ENCODE measurements at regions not wholly inside any gene's neighbourhood (a gene's known extent, or its start where the extent isn't known, plus 50 kb on each side); places are given as distances from the start of the nearest gene placed in this dataset. TPM values are rescaled to one million over a fixed set of nuclear protein-coding genes. Genes with fewer than 3 reads are reported as not detected.

DNA sequence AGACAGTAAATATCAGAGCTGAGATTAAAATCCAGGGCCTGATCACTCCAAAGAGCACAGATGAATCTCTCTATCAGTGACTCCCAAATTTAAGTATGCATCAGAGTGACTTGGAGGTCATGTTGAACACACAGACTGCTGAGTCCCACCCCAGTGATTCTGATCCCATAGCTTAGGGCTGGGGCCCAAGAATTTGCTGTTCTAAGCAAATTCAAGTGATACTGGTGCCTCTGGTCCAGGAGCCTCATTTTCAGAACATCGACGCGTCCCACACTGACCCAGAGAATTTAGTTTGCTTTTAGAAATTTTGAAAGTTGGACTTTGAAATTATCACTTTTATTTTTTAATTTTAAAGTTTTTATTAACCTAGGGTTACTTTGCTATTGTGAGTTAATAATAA is 72.7 kb upstream of the NETO1 start:
- Histone ChIP-seq H3K4me3 (no peak overlapping the region), H3K36me3 (no peaks in the 10 kb centered on the region), H3K27ac (no peak overlapping the region), H3K9me3 (no peaks in the 10 kb centered on the region), H3K4me1 (no peaks in the 10 kb centered on the region), H3K27me3 (no peaks in the 10 kb centered on the region)
- TF ChIP-seq POLR2A (IDR thresholded peaks at IDR 0.05) (no peak), POLR2AphosphoS5 (IDR thresholded peaks at IDR 0.05; ENCODE audit: insufficient read depth in 1 of 2, low read depth in 1 of 2) (no peak)
- TF ChIP-seq, protein P1, sequence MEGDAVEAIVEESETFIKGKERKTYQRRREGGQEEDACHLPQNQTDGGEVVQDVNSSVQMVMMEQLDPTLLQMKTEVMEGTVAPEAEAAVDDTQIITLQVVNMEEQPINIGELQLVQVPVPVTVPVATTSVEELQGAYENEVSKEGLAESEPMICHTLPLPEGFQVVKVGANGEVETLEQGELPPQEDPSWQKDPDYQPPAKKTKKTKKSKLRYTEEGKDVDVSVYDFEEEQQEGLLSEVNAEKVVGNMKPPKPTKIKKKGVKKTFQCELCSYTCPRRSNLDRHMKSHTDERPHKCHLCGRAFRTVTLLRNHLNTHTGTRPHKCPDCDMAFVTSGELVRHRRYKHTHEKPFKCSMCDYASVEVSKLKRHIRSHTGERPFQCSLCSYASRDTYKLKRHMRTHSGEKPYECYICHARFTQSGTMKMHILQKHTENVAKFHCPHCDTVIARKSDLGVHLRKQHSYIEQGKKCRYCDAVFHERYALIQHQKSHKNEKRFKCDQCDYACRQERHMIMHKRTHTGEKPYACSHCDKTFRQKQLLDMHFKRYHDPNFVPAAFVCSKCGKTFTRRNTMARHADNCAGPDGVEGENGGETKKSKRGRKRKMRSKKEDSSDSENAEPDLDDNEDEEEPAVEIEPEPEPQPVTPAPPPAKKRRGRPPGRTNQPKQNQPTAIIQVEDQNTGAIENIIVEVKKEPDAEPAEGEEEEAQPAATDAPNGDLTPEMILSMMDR (IDR thresholded peaks at IDR 0.05), result no peak
- DNase-seq (ENCODE audit: extremely low spot score in 2 of 2), result no peak
- intact Hi-C loops (cut with DNase I), result no loop called here

DNA sequence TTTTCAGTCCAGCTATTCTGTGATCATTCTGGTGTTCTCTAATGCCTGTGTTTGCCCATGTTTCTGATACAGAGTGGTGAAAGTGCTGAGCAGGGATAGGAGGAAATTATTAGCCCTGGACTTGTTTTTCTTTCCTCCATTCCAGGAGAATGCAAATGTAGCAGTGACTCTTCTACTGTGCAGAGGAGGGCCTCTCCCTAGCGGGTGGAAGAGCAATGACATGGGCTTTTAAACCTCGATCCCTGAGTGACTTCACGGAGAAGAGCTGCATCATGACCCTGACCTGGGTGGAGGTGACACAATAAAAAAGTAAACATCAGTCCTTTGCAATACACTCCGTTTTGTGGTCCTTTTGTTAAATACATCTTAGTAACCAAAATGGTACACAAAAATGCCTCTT is 68.0 kb upstream of the NETO1 start:
- no peak for DNase-seq (ENCODE audit: extremely low spot score in 2 of 2)
- no peak overlapping the region for H3K4me3 ChIP-seq
- H3K9me3 ChIP-seq, result no peaks in the 10 kb centered on the region
- H3K27ac ChIP-seq, result no peak overlapping the region
- TF ChIP-seq POLR2A (IDR thresholded peaks at IDR 0.05) (no peak), POLR2AphosphoS5 (IDR thresholded peaks at IDR 0.05; ENCODE audit: insufficient read depth in 1 of 2, low read depth in 1 of 2) (no peak)
- TF ChIP-seq, protein P1 (IDR thresholded peaks at IDR 0.05), result no peak
- no peaks in the 10 kb centered on the region for H3K4me1 ChIP-seq
- no peaks in the 10 kb centered on the region for H3K36me3 ChIP-seq
- intact Hi-C loops (cut with DNase I), result no loop called here
- H3K27me3 ChIP-seq, result no peaks in the 10 kb centered on the region

DNA sequence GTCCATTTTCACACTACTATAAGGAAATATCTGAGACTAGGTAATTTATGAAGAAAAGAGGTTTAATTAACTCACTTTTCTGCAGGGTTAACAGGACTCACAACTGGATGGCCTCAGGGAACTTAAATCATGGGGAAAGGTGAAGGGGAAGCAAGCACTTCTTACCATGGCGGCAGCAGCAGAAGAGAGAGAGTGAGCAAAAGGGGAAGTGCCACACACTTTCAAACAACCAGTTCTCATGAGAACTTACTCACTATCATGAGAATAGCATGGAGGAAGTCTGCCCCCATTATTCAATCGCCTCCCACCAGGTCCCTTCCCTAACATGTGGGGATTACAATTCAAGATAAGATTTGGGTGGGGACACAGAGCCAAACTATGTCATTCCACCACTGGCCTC is 55.1 kb upstream of the NETO1 start:
- TF ChIP-seq, protein P1 (IDR thresholded peaks at IDR 0.05), result no peak
- TF ChIP-seq POLR2A (IDR thresholded peaks at IDR 0.05), result no peak
- TF ChIP-seq POLR2AphosphoS5 (IDR thresholded peaks at IDR 0.05; ENCODE audit: insufficient read depth in 1 of 2, low read depth in 1 of 2), result no peak
- Histone ChIP-seq H3K4me3 (no peak overlapping the region), H3K4me1 (no peaks in the 10 kb centered on the region), H3K9me3 (no peaks in the 10 kb centered on the region), H3K27me3 (no peaks in the 10 kb centered on the region), H3K36me3 (no peaks in the 10 kb centered on the region), H3K27ac (no peak overlapping the region)
- intact Hi-C loops (cut with DNase I), result no loop called here
- DNase-seq (ENCODE audit: extremely low spot score in 2 of 2), result no peak

Small RNA genes lying in the stretch of these regions (small RNA-seq; reads per million reads assigned to genes)
- gene RN7SL401P, result not detected

All from vagina (tissue), 2 donors.